Heart right ventricle (tissue), 16 donors: ENCODE measurements at regions not wholly inside any gene's neighbourhood (a gene's known extent, or its start where the extent isn't known, plus 50 kb on each side); places are given as distances from the start of the nearest gene placed in this dataset.

Source experiments
- ATAC-seq, 8 donors: fragments of 200-7000 bp; cut with Tn5 transposase; one replicate each; pipeline ENCODE4 v1.9.1; 2020; ENCODE audit warnings: mild to moderate bottlenecking in 8 of 8, moderate library complexity in 8 of 8, moderate number of reproducible peaks in 1 of 8
- DNase-seq, 2 donors: peaks; one replicate each; pipeline ENCODE4 v3.0.0-alpha.2; 2020
- H3K27ac ChIP-seq, 10 donors: fragments of 200-600 bp; sonication (generic) in 2 of 10; one replicate each; pipeline versions ENCODE4 v1.5.0 to v1.8.0; 2020 to 2022; ENCODE audit warnings: mild to moderate bottlenecking in 3 of 10
- H3K27me3 ChIP-seq, 7 donors: fragments of 200-600 bp; one replicate each; pipeline ENCODE4 v1.8.0; 2021 to 2022; ENCODE audit warnings: mild to moderate bottlenecking in 2 of 7
- H3K36me3 ChIP-seq, 9 donors: fragments of 200-600 bp; sonication (generic) in 1 of 9; one replicate each; pipeline versions ENCODE4 v1.5.0 to v1.8.0; 2020 to 2022; ENCODE audit warnings: mild to moderate bottlenecking in 2 of 9
- H3K4me1 ChIP-seq, 9 donors: fragments of 200-600 bp; sonication (generic) in 1 of 9; one replicate each; pipeline versions ENCODE4 v1.5.0 to v1.8.0; 2020 to 2022; ENCODE audit warnings: mild to moderate bottlenecking in 4 of 9
- H3K4me3 ChIP-seq, 10 donors: fragments of 200-600 bp; sonication (generic) in 2 of 10; one replicate each; pipeline versions ENCODE4 v1.5.0 to v1.8.0; 2020 to 2022; ENCODE audit warnings: mild to moderate bottlenecking in 7 of 10, moderate library complexity in 2 of 10
- H3K9me3 ChIP-seq, 11 donors: fragments of 200-600 bp in 10 of 11; sonication (generic) in 2 of 11; one replicate each; pipeline versions ENCODE4 v1.5.0 to v1.8.0; 2013 to 2022; ENCODE audit warnings: mild to moderate bottlenecking in 2 of 11, control low read depth in 1 of 11, moderate library complexity in 1 of 11
- CTCF ChIP-seq, 9 donors: fragments of 200-600 bp; sonication (generic) in 2 of 9; IDR thresholded peaks; one replicate each; pipeline versions ENCODE4 v1.5.0 to v1.8.0; 2021 to 2022; ENCODE audit warnings: antibody characterized with exemption in 9 of 9, mild to moderate bottlenecking in 5 of 9, moderate library complexity in 1 of 9
- WGBS, 2 donors: extraction: QIAGEN DNeasy Blood & Tissue Kit; methylation state at CpG; one replicate each; pipeline ENCODE4 v1.1.7; 2013; ENCODE audit warnings: inconsistent platforms in 1 of 2; 5-methylcytosine and 5-hydroxymethylcytosine counted together
- intact Hi-C, 10 donors: fragments of 100-400 bp; cut with DNase I; formaldehyde crosslinking; loops; one replicate each; pipeline versions ENCODE4 v1.11.1 to v1.14.2; 2022
- donor health status: Arrhythmogenic right ventricular cardiomyopathy.
- donor health status: ischemic (EF 13 %, LVEDD 7.1; RV severe dilation, severe dysfunction).
- donor health status: healthy with polysubstance abuse.
- donor health status: DM: no; HTN: yes; CAD: no.
- donor health status: DM: no; HTN: no; CAD: no.
- donor health status: ischemic (EF 25% LVEDD 6.9; RV normal size, moderate dysfunction).
- donor health status: ischemic (EF 25% LVEDD 5.7; RV mildly dilated, moderate dysfunction).
- donor health status: healthy.
- donor health status: DM: yes; HTN: yes; CAD: no.
- donor health status: Ischemic cardiomyopathy.
- donor health status: ischemic (EF 35%, LVEDD 5.7; RV mildly dilated, moderate dysfunction).
- donor health status: nonischemic (EF 11% LVEDD 7.7; RV severe dilation, severe dysfunction).
- donor health status: DM: yes; HTN: yes; CAD: no.
- donor health status: PGD.
- donor health status: ischemic (EF 29% LVEDD 5.4; RV normal size, mild dysfunction).
- donor health status: nonischemic (EF 23%, LVEDD 6.1; RV moderate dilation, normal function).

GRCh38 chr3:144923046-144923775 lies 951.6 kb downstream of the DIPK2A start:
- ATAC-seq = no peak
- intact Hi-C loops = no loop called here
- no peaks in the 10 kb centered on the region for H3K4me1 ChIP-seq
- no peak for DNase-seq
- H3K36me3 ChIP-seq = no peaks in the 10 kb centered on the region
- no peak for TF ChIP-seq CTCF (IDR thresholded peaks at IDR 0.05)
- WGBS, 2 donors = 37 to 50% methylated on average over 3 of the region's 3 CpGs
- H3K27me3 ChIP-seq = no peaks in the 10 kb centered on the region
- no peak overlapping the region for H3K27ac ChIP-seq
- H3K9me3 ChIP-seq = peaks cover 0 to 4% (median 0%) of the 10 kb centered on the region in 11 donors
- no peak overlapping the region for H3K4me3 ChIP-seq

GRCh38 chr3:144930431-144930830 lies 958.8 kb downstream of the DIPK2A start:
- Histone ChIP-seq H3K9me3 (peaks cover 0 to 13% (median 5%) of the 10 kb centered on the region in 11 donors), H3K36me3 (no peaks in the 10 kb centered on the region), H3K4me3 (no peak overlapping the region), H3K27me3 (no peaks in the 10 kb centered on the region), H3K27ac (no peak overlapping the region), H3K4me1 (no peaks in the 10 kb centered on the region)
- no peak for DNase-seq
- intact Hi-C loops = no loop called here
- no peak for TF ChIP-seq CTCF (IDR thresholded peaks at IDR 0.05)
- WGBS, 2 donors = 93% methylated on average over 2 of the region's 2 CpGs
- no peak for ATAC-seq

GRCh38 chr3:144931590-144931989 lies 960.0 kb downstream of the DIPK2A start:
- no peak for TF ChIP-seq CTCF (IDR thresholded peaks at IDR 0.05)
- no peak for ATAC-seq
- Histone ChIP-seq H3K36me3 (no peaks in the 10 kb centered on the region), H3K4me1 (no peaks in the 10 kb centered on the region), H3K4me3 (no peak overlapping the region), H3K27me3 (no peaks in the 10 kb centered on the region), H3K9me3 (peaks cover 0 to 24% (median 13%) of the 10 kb centered on the region in 11 donors), H3K27ac (no peak overlapping the region)
- DNase-seq = no peak
- intact Hi-C loops = no loop called here
- 88 to 92% methylated on average over 1 of the region's 1 CpG for WGBS, 2 donors

GRCh38 chr3:144942093-144942837 lies 970.6 kb downstream of the DIPK2A start:
- ATAC-seq = no peak
- intact Hi-C loops = no loop called here
- no peak for DNase-seq
- Histone ChIP-seq H3K4me3 (no peak overlapping the region), H3K27ac (no peak overlapping the region), H3K27me3 (no peaks in the 10 kb centered on the region), H3K4me1 (no peaks in the 10 kb centered on the region), H3K36me3 (no peaks in the 10 kb centered on the region), H3K9me3 (peaks cover 0 to 27% (median 7%) of the 10 kb centered on the region in 11 donors)
- TF ChIP-seq CTCF (IDR thresholded peaks at IDR 0.05) = no peak
- WGBS, 2 donors = 60 to 73% methylated on average over 3 of the region's 3 CpGs
